HG02571 (cell line): ENCODE measurements at regions not wholly inside any gene's neighbourhood (a gene's known extent, or its start where the extent isn't known, plus 50 kb on each side); places are given as distances from the start of the nearest gene placed in this dataset.
"Not testable (repeated sequence)": the region's sequence is repeated elsewhere in the genome, so short reads cannot be mapped to it uniquely, and the experiment has no call there.

Experiments used
- ATAC-seq: cut with Tn5 transposase; IDR thresholded peaks from one replicate; pipeline ENCODE4 v1.9.1; 2021; ENCODE audit warnings: mild to moderate bottlenecking, moderate library complexity; ENCODE audit not compliant: unreplicated experiment

DNA sequence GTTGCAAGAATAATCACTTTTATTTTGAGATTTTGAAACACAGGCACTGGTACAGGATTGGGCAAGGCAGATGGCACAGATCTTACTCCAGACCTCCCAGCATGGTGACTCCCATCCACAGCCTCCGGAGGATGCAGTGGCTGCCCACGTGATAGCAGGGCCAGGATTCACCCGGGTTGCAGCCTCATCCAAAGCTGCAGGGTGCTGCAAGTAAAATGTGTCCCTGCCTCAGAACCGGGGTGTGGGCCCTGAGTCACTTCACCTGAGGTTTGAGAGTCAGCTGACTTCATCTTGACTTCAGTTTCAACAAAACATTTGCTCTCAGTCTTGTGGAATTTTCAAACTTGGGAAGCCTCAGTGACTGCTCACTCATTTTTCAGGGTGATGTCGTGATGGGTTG, 201.9 kb downstream of the FGF9 start:
- no peak for ATAC-seq

DNA sequence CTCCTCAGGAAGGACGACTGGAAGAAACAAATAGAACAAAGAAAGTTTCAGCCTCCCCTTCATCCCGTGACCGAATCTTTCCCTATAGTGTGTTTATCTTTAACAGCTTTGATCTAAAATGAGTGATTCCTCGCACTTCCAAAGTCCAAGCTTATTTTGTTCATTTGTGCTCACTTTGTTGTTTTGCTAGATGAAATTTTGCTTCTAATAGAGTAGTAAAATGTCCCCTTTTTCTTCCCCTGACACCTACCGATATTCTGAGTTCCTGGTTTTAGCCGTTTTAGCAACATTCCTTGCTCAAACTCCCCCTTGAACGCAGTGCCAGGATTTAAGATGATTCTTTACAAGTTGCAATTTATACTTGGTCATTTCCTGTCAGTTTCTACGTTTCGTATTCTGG, 204.2 kb downstream of the FGF9 start:
- ATAC-seq: no peak

DNA sequence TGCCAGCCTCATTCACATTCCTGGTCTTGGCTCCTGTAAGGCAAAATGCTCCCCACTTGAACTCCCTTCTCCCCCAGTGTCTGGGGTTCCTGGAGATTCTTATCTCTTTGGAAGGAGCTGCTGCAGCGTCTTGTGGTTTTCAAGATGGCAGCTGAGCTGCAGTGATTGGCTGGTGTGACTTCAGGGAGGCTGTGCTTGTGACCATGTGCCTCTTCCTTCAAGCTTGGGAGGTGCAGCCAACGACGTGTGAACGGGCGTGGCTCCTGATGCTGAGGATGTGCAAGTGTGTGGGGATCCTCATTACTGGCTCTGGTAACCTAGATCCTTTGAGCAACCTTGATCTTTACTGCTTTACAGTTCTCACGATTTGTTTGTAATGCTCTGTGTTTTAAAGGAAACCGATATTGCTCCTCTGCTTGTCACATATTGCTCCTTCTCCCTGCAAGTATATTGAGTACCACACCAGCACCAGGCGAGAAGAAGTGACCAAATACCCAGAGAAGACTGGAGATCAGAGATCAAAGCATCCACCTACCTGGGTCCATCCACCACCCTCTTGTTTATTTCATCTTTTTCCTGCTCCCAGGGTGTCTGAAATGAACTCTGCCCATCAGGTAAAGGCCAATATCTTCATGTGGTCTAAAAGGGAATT, 208.5 kb downstream of the FGF9 start:
- ATAC-seq: no peak

DNA sequence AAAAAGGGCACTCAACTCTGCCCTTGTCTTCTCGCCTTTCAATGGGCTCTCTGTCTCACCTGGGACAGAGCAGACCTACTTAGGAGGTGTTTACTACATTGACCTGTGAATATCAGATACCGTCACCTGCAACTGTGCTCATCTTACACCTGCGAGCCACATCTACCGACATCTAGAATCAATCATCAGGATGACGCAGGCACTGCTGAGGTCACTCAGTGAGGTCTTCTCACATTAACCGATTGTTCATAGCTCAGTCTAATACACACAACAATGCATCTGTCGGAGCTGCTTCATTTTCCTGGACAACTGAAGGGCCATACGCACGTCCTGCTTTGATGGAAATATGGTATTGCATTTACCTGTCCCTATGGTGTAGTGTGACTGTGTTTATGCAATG, 211.9 kb downstream of the FGF9 start:
- no peak for ATAC-seq

DNA sequence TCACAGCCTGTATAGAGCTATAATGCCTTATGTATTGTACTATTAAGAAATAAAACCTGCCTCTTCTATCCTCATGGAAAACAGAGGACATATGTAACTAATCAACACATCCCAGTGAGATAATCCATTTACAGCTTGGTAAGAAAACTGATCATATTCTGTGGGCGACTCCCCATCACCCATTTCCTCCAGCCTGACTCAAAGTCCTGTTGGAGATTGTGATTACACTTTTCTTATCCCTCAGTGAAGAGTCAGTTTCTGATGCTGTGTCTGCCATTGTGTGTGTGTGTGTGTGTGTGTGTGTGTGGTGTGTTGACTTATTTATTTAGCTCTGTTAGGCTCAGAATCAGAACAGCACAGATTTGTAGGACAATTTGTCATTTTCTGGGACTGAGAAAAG, 212.8 kb downstream of the FGF9 start:
- no peak for ATAC-seq

DNA sequence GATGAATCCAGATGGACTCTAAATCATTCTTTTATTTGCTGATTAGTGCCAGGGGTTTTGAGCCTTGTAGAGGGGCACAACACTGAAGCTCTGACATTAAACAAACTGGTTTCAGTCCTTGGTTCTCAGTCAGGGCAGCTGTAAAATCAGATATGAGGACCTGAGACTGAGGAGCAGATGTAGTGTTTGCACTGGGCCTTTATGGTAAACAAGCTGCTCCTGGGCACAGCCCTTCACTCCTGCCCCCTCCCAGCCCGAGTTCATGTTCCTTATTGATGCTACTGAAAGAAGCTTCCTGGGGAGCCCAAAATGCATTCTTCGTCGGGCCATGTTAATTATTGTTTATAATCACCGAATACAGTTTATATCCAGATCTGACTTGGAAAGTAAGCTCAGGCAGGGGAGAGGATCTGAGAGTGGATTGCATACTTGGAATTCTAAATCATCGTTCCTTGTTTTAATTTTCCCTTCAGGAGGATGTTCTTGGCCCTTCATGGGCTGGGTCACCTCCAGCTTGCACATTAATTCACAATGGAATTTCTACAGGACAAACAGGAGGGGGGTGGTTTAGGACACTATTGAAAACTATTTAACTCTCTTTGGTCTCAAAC, 213.5 kb downstream of the FGF9 start:
- ATAC-seq: no peak

DNA sequence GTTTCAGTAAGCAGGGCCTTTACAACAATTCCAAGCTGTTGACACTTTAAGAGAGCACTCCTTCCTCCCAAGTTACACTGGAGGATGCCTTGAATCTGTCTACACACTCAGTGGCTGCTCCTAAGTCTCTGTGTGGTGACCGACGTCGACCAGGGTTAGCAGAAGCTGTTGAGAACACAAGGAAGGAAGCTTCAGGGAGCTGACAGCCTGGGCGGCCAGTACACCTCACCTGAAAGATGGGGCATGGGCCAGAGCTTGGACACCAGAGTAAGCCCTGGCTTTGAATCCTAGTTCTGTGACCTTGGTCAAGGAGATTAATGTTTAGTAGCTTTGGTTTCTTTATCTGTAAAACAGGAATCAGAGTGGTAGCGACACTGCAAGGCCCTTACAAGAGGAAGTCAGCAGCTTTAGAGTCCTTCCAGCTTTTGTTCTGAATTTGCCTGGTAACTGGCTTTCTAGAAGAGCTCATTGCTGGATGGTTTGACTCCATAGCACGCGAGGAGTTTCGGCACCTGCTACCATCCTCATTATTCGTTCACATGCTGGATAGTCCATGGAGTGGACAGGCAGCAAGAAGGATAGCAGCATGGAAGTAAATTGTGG, 214.2 kb downstream of the FGF9 start:
- ATAC-seq: no peak

DNA sequence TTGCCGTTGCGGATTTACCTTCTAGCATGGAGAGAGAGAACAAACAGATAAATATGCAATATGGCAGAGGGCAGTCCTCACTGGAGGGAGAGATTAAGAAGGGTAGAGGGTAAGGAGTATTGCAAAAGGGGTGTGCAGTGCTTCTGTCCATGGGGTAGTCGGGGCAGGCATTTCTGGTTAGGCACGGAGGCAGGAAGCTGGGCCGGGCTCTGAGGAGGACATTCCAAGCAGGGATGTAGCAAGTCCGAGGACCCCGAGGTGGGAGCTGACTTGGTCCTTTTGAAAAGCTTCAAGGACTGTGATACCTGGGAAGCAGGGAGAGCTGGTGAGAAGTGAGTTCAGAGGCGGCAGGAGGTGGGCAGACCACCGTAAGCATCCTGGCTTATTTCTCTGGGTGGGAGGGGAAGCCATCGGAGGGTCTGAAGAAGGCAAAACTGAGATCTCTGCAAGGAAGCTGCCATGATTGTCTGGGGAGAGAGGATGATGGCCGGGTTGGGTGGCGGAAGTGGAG, 214.9 kb downstream of the FGF9 start:
- ATAC-seq: no peak

DNA sequence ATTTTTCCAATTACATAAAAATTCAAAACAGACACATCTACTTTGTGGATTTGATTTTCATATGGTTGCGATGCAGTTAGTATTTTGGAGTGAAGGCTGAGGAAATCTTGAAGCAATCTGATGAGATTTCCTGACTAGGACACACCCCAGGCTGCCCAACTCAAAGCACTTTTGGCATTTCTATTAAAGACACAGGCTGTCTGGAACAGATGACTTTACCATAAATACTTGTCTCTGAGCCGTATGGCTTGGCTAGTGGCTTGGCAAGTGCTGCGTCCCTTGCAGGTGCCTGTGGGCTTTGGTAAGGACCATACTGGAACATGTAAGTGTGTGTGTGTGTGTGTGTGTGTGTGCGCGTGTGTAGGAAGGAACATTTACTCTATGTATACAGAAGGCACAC, 218.8 kb downstream of the FGF9 start:
- ATAC-seq: no peak

DNA sequence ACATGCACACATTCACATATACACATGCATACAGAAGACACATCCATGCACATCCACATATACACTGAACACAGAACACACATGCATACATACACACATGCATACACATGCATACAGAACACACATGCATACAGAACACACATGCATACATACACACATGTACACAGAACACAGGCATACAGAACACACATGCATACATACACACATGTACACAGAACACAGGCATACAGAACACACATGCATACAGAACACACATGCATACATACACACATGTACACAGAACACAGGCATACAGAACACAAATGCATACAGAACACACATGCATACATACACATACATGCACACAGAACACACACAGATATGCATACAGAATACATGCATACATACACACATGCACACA, 219.3 kb downstream of the FGF9 start:
- ATAC-seq: not testable (repeated sequence)

DNA sequence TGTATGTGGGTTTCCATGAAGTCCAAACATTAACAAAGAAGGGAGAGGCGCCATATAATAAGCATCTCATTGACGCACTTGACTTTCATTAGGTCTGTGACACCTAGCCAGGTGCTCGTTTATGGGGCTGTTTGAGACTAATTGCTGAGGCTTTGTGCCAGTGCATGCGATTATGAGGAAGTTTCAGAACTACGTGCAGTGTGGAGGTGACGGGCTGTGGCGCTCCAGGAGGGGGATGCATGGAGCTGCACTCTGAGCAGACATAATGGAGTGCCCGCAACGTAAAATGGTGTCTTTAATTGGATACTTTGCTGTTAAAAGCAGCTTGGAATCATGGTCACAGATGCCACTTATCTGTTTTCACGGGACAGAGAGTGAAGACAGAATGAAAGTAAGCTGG, 223.2 kb downstream of the FGF9 start:
- no peak for ATAC-seq

DNA sequence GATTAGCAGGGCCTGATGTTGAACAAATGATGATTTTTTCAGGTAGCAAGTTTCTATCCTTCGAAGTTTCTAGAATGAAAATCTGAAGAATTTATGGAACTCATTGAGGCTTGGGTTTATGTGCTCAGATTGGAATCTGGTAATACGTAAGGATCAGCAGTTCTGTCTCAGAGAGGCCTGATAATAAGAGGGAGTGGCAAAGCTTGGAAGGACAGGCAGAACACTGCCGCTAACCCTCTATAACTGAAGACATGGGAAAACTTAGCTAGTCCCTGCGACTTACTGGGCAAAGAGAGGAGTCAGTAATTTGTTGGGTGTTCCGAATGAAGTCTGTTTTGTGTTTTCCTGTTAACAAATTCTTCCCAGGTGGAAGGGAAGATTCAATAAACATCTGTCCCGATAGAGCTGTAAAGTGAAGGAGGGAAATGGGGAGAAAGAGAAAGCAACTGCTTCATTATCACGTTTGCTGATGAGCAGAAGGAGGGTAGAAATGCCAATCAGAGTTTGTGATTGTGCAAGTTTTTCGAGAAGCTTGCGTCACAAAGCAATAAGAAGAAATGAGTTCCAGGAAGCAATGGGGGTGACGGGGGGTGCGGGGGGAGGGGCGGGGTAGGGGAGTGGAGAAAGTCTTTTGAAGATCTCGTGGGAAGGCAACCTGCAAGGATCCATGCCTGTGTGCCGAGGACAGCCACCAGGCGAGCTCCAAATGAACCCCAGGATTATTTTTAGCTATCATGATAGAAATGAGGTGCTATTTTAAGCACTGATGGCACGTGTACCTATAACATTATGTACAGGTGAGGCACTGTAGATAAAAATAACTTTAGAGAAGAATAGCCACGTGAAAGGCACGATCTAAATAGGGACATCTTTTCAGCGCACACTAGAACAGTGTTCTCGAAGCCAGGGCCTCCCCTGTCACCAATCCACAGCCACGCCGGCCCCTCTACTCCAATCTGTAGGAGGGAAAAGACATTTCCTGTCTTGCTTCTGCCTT, 224.1 kb downstream of the FGF9 start:
- no peak for ATAC-seq

DNA sequence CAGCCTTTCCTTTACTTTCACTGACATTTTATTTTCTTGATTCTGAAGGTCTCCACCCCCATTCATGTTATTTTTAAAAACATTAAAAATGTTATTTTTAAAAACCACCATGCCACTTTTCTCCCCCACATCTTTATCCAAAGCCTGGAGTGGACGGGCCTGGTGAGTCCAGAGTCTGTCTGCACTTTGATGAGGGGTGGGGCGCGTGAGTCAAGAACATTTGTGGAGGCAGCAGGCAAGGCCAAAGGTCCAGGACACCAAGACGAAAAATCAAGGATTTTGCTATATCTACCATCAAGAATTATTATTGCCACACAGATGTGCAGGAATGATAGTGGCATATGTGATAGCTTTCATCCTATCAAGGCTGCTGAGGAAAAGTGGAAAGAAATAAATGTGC, 224.9 kb downstream of the FGF9 start:
- ATAC-seq: no peak

DNA sequence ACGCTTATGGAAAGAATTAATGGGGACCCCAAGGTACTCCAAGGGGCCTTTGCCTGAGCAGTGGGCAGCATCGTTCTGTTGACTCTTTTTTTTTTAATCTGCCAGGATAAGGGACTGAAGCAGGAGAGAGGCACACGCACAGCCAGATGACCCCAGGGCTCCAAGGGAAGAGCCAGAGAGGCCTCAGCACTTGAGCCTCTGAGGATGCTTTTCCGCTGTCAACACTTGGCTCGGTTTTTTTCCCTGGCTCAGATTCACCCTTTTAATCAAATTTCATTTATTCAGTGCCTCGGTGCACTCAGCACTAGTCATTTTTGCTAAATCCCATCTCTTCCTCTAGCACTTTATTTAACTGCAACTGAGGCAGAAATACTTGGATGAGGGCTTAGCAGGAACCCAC, 226.3 kb downstream of the FGF9 start:
- no peak for ATAC-seq

DNA sequence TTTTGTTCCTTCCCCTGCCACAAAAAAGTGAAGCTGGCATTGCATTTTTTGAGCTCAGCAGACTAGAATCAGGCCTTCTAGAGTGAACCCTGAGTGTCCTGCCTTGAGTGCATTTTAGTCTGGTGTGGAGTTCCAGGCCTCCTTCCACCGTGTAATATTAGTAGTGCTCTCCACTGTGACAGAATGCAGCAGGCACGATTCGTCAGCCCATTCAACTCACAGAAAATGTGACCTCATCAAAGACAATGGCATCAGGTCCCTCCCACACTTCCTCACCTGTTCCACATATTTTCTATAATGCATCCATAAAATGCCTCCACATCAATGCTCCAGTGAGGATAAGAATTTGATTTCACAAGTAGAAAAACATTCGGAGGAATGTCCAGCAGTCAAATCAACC, 227.6 kb downstream of the FGF9 start:
- ATAC-seq: no peak

DNA sequence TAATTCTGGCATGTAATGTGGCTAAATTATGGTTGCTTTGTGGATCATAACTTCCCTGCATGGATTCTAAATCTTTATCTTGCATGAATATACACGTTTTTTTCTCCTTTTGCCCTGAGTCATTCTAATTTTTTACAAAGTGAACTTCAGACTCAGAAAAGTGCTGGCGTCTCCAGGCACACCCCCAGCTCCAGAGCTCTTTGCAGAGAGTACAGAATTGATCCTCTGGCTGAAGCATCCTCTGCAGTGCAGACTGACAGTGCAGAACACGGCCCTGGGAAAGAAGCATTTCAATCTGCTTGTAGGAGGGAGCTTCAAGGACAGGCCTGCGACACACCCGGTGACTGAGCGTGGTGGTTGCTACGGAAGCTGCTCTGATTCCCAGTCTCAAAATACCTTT, 228.1 kb downstream of the FGF9 start:
- no peak for ATAC-seq

DNA sequence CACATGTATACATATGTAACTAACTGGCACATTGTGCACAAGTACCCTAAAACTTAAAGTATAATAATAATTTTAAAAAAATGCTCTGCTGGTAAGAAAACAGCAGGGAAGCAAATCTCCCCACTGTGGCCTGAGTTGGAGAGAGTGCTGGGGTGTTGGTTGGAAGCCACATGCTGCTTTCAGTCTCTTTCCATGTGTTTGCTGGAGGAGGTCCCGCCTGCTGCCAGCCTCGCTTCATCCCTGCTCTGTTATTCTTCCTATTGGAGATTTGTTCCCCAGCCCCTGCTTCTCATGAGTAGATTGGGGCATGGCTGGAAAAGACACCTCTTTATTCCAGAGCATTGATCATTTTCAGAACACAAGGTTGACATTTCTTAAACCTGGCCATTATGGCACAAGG, 230.5 kb downstream of the FGF9 start:
- no peak for ATAC-seq

DNA sequence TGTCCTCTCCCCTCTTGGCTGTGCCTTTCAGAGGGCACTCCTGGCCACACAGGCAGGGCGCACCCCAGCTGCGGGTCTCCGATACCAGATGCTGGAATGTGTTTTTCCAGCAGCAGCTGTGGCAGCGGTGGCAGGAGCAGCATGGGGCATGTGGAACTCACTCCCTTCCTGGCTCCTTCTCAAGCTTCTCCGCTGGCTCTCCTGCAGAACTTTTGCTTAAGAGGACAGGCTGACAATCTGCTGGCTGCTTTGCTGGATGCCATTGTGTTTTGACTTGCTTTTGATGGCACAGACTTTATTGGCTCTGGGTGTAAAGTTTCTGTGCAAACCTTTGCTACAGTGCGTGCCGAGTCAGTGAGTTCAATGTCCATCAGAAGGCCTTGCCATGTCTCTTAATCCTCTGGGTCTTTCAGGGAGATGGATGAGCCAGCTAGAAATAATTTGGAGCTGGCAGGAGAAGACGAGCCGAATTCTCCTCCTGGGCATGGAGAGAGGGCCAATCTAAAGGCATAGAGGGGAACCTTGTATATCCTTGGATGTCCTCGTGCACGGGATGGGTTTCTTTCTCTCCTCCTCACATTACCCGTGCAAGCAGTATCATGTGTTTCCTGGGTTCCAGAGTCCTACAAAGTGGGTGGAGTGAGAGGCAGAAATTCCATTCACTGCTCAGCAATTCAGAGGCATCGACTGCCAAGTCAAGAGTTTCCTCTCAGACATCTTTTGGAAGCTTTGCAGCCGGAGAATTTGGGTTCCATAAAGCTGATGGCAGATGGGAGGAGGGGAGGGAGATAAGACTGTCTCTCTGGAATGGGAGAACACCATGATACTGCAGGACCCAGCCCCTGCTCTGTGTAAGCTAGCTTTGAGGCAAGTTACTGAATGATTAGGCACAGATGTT, 231.2 kb downstream of the FGF9 start:
- ATAC-seq: no peak

DNA sequence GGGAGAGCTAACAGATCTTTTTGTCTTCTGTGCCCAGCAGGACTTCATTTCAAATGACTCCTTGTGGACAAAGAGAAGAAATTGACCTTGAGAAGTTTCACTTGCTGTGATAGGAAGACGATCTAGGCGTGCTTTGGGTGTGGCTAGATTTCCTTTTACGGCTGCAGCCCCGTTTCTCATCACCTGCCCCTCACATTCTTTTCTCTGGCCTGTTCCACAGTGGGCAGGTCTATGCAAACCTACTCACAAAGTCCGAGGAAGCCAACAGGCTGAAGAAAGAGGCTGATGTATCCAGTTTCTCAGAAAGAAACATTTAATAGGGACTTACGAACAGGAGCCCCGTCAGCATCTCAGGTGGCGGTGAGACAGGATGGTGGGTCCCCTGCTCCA, 231.8 kb downstream of the FGF9 start:
- ATAC-seq: no peak

DNA sequence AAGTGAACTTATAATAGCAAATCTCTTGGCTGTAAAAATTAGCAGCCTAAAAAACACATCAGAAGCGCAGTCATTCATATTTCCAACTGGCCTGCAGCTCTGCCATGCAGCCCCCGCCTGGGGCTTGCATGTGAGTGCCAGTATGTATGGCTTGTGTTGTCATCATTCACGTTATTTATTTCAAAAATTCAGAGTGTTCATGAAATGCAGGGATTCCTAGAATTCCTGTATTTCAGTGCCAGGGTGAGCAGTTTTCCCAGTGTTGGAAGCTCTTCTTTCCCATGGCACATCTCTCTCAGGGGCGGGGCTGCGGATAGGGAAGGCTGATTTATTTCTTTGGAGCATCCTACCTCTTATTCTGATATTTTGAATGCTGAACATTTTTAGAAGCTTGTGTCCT, 234.6 kb downstream of the FGF9 start:
- ATAC-seq: no peak
